CD4-positive, alpha-beta T cell treated with Interleukin-1 beta for 1 hour (primary cell): ENCODE measurements at regions not wholly inside any gene's neighbourhood (a gene's known extent, or its start where the extent isn't known, plus 50 kb on each side); places are given as distances from the start of the nearest gene placed in this dataset.

ENCODE experiments used
- DNase-seq, 2 donors: peaks; one replicate each; pipeline ENCODE4 v3.0.0-alpha.2; 2020 to 2022

GRCh38 chr2:15049096-15049993 lies 416.8 kb downstream of the LRATD1 start:
- DNase-seq: no peak

DNA sequence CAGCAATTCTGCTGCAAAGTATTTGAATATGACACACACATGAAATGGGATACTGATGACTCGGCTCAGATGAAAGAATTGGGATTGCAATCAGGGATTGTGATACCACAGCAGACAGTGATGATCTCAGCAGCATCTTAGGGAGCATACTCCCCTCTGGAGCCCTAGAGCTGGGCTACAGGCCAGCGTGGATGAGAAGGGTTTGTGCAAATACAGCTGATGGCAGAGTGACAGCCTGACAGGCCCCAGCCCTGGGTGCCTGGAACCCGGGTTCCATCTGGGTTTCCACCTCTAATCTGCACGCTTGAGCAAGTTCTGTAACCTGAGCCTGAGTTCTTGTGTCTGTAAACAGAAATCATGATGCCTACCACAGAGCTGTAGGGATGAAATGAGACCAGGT lies 418.0 kb downstream of the LRATD1 start:
- DNase-seq: no peak

GRCh38 chr2:15053542-15053941 lies 421.0 kb downstream of the LRATD1 start:
- no peak for DNase-seq

DNA sequence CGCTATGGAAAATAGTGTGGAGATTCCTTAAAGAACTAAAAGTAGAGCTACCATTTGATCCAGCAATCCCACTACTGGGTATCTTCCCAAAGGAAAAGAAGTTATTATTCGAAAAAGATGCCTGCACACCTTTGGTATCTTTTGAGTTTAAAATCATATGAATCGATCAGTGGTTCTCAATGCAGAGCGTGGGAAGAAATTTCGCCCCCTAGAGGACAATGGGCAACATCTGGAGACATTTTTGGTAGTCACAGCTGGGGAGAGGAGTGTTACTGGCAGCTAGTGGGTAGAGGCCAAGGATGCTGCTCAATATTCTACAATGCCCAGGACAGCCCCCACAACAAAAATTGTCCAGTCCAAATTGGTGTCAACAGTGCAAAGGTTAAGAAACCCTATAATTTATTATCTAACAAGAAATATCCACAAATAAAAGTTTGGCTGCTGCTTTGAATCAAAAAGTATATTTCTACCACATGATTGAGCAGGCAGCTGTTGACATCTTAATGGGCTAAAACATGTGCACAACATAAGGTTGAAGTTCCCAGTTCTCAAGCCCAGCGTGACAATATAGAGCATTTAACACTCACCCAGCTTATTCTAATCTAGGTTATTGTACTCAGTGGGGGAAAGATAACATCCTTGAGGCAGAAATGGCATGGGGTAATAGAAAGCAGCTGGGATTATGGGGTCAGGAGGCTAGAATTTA lies 425.7 kb downstream of the LRATD1 start:
- no peak for DNase-seq

DNA sequence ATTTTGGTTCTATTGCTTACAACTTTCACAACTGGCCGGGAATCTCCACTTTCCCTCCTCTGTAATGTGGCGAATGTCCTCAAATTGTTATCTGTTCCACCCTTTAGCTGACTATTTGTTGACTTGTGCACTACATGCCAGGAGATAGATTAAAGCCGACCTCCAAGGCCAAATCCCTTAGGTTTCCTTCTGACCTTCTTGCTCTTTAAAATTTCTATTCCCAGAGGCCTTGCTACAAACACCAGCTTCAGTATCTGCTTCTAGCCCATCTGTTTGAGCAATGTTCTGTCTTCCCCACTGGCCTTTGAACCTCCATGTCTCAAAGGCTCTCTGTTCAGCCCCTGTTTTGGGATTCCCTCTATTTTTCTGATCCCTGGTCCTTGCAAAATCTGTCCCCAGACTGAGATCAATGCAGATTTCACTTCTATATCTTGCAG lies 426.2 kb downstream of the LRATD1 start:
- no peak for DNase-seq

GRCh38 chr2:15059870-15060512 lies 427.5 kb downstream of the LRATD1 start:
- no peak for DNase-seq

- DNase-seq: no peak
Observed at GRCh38 chr2:15061268-15061667, 428.8 kb downstream of the LRATD1 start.

GRCh38 chr2:15066138-15066537 lies 433.6 kb downstream of the LRATD1 start:
- no peak for DNase-seq

DNA sequence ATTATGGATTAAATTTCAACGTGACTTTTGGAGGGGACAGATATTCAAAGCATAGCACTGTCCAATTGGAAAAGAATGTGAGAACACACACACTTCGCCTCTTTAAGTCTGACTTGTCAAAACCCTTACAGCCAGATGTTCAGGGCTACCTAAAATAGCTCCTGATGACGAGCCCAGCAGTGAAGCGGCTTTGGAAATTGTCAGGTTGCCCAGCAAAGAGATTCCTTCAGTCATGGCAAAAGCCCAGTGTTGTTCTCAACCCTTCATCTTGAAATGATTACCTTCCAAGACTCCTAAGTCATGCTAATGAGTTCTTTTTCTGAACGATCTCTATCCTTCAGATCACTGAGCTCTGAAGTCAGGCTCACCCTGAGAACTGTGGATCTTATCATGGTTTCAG lies 436.6 kb downstream of the LRATD1 start:
- no peak for DNase-seq

DNA sequence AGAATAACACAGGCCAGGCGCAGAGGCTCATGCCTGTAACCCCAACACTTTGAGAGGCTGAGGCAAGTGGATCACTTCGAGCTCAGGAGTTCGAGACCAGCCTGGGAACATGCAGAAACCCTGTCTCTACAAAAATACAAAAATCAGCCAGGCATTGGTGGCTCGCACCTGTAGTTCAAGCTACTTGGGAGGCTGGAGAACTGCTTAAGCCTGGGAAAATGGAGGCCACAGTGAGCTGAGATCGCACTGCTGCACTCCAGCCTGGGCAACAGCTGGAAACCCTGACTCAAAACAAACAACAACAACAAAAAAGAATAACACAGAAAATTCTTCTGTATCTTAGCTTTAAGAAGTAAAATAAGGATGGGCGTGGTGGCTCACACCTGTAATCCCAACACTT lies 440.3 kb downstream of the LRATD1 start:
- DNase-seq: no peak

- DNase-seq: no peak
Observed at GRCh38 chr2:15073664-15074063, 441.1 kb downstream of the LRATD1 start.

GRCh38 chr2:15074319-15074718 lies 441.8 kb downstream of the LRATD1 start:
- no peak for DNase-seq

GRCh38 chr2:15074751-15075700 lies 442.5 kb downstream of the LRATD1 start:
- DNase-seq: no peak

DNA sequence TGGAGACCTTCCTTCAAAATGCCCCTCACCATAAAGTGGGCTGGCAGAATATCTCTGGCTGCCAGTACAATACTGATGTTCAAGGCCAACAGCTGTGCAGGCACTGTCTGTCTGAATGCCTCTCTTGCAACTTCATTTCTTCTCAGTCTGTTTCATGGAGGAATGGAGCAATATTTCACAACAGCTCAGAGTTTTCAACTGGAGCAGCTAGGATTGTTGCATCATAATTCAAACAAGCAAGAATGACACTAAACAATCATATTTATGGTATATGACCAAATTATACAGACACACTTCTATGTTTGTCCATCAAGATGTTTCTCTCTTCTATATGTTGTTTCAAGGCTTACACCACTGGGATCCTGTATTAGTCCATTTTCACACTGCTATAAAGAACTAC lies 444.2 kb downstream of the LRATD1 start:
- no peak for DNase-seq

GRCh38 chr2:15081356-15081755 lies 448.8 kb downstream of the LRATD1 start:
- DNase-seq: no peak

- DNase-seq: no peak
Observed at GRCh38 chr2:15082105-15083058, 449.9 kb downstream of the LRATD1 start.

DNA sequence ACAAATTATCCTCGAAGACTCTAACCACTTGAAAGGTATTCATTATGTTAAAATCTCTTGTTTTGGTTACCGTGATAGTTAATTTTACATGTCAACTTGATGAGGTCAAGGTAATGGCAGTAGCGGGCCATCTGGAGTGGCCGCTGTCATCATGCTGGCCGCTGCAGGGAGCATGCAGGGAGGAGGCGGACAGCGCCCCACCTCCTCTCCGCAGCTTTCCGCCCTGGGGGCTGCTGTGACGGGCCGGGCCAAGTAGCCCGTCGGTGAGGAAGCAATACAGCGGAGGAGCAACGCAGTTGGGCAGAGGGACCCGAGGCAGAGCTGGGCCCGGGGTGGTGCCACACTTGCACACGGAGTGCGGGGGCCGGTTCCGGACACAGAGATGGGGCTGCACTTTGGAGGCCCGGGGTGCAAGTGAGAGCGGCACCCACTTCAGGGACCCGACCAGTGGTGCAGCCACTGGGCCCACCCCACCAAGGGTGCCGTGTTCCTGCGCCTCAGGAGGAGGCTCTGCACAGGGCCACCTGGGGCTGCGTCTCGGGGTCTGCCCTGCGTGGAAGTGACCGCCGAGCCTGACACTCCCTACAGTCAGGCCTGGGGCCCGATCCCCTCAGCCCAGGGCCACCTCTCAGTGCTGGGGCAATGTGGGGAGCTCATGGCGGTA lies 452.4 kb downstream of the LRATD1 start:
- no peak for DNase-seq

- DNase-seq: no peak
Observed at GRCh38 chr2:15092181-15092580, 459.7 kb downstream of the LRATD1 start.

GRCh38 chr2:15092691-15093090 lies 460.2 kb downstream of the LRATD1 start:
- no peak for DNase-seq

GRCh38 chr2:15094161-15094560 lies 461.6 kb downstream of the LRATD1 start:
- DNase-seq: no peak

- no peak for DNase-seq
Observed at GRCh38 chr2:15096873-15097272, 464.3 kb downstream of the NBAS start.
